Gastrocnemius medialis (tissue), 4 donors: ENCODE measurements at regions not wholly inside any gene's neighbourhood (a gene's known extent, or its start where the extent isn't known, plus 50 kb on each side); places are given as distances from the start of the nearest gene placed in this dataset.

Experiments used
- ATAC-seq, 2 donors: fragments of 150-250 bp; one replicate each; pipeline ENCODE4 v1.9.1; 2016
- DNase-seq, 2 donors: peaks; one replicate each; pipeline ENCODE4 v3.0.0-alpha.2; 2019
- H3K27ac ChIP-seq, 4 donors: fragments of 200-600 bp; sonication (generic); 1 replicate in 1 of 4; 2 replicates in 3 of 4; pipeline ENCODE4 v1.5.1; 2016 to 2018; ENCODE audit warnings: mild to moderate bottlenecking in 2 of 4, moderate library complexity in 1 of 4
- H3K27me3 ChIP-seq, 3 donors: fragments of 200-600 bp; sonication (generic) in 2 of 3; 1 replicate in 1 of 3; 2 replicates in 2 of 3; pipeline versions ENCODE4 v1.5.1 to v1.6.0; 2016 to 2019; ENCODE audit warnings: mild to moderate bottlenecking in 1 of 3, moderate library complexity in 1 of 3
- H3K36me3 ChIP-seq, 2 donors: fragments of 200-600 bp; sonication (generic) in 1 of 2; one replicate each; pipeline ENCODE4 v1.5.1; 2017 to 2018
- H3K4me1 ChIP-seq, 2 donors: fragments of 200-600 bp; sonication (generic) in 1 of 2; one replicate each; pipeline ENCODE4 v1.5.1; 2016 to 2017; ENCODE audit warnings: mild to moderate bottlenecking in 2 of 2
- H3K4me3 ChIP-seq, 4 donors: fragments of 200-600 bp; sonication (generic) in 3 of 4; 1 replicate in 1 of 4; 2 replicates in 3 of 4; pipeline ENCODE4 v1.5.1; 2016 to 2019; ENCODE audit warnings: mild to moderate bottlenecking in 2 of 4
- H3K9me3 ChIP-seq, 3 donors: fragments of 200-600 bp; sonication (generic) in 2 of 3; 1 replicate in 1 of 3; 2 replicates in 2 of 3; pipeline ENCODE4 v1.5.1; 2016 to 2019
- CTCF ChIP-seq, 5 experiments: fragments of 450-650 bp in 3 of 5; fragments of 200-600 bp in 2 of 5; sonication (generic) in 2 of 5; IDR thresholded peaks in 4 of 5; conservative IDR thresholded peaks in 1 of 5; 1 replicate in 4 of 5; 2 replicates in 1 of 5; pipeline ENCODE4 v1.5.1; 2016 to 2019; ENCODE audit warnings: antibody characterized with exemption in 5 of 5, mild to moderate bottlenecking in 3 of 5, moderate library complexity in 3 of 5
- POLR2A ChIP-seq, 2 donors: fragments of 450-650 bp; IDR thresholded peaks; one replicate each; pipeline ENCODE4 v1.6.1; 2017; ENCODE audit warnings: antibody characterized with exemption in 2 of 2, mild to moderate bottlenecking in 2 of 2, moderate library complexity in 2 of 2
- in situ Hi-C, 4 donors: fragments of 200-750 bp; cut with MboI; loops; one replicate each; pipeline versions ENCODE4 v1.15.0 to v1.8.0; 2017; ENCODE audit warnings: low sequenced_read_pairs in 4 of 4
- intact Hi-C: fragments of 100-400 bp; cut with DNase I; formaldehyde crosslinking; loops from one replicate; pipeline ENCODE4 v1.15.1; 2023; ENCODE audit warnings: low total_unique reads

GRCh38 chr10:109007514-109007913 is 915.8 kb downstream of the XPNPEP1 start:
- no peaks in the 10 kb centered on the region for H3K4me1 ChIP-seq

GRCh38 chr10:108990441-108990840 is 932.9 kb downstream of the XPNPEP1 start:
- intact Hi-C loops, result no loop called here
- ATAC-seq, result no peak
- DNase-seq, result no peak

More at GRCh38 chr10:109007514-109007913, 915.8 kb downstream of the XPNPEP1 start:
- DNase-seq (no peak), ATAC-seq (no peak)
- Histone ChIP-seq H3K36me3 (no peaks in the 10 kb centered on the region), H3K9me3 (no peaks in the 10 kb centered on the region), H3K27ac (no peak overlapping the region), H3K27me3 (no peaks in the 10 kb centered on the region), H3K4me3 (no peak overlapping the region)
- TF ChIP-seq CTCF (IDR thresholded peaks at IDR 0.05 in 4 of 5, conservative IDR thresholded peaks at IDR 0.05 in 1 of 5) (no peak), POLR2A (IDR thresholded peaks at IDR 0.05) (no peak)
- intact Hi-C loops, result no loop called here
- in situ Hi-C loops, result no loop called here

GRCh38 chr10:108989976-108990375 is 933.3 kb downstream of the XPNPEP1 start:
- H3K36me3 ChIP-seq, result no peaks in the 10 kb centered on the region
- no peak overlapping the region for H3K4me3 ChIP-seq
- no peaks in the 10 kb centered on the region for H3K27me3 ChIP-seq
- ATAC-seq (no peak), DNase-seq (no peak)
- H3K9me3 ChIP-seq, result no peaks in the 10 kb centered on the region
- H3K27ac ChIP-seq, result no peak overlapping the region
- H3K4me1 ChIP-seq, result no peaks in the 10 kb centered on the region
- TF ChIP-seq POLR2A (IDR thresholded peaks at IDR 0.05), result no peak
- TF ChIP-seq CTCF (IDR thresholded peaks at IDR 0.05 in 4 of 5, conservative IDR thresholded peaks at IDR 0.05 in 1 of 5), result no peak
- intact Hi-C loops (no loop called here), in situ Hi-C loops (no loop called here)

More at GRCh38 chr10:108990441-108990840, 932.9 kb downstream of the XPNPEP1 start:
- Histone ChIP-seq H3K36me3 (no peaks in the 10 kb centered on the region), H3K9me3 (no peaks in the 10 kb centered on the region), H3K4me3 (no peak overlapping the region), H3K27ac (no peak overlapping the region), H3K27me3 (no peaks in the 10 kb centered on the region), H3K4me1 (no peaks in the 10 kb centered on the region)
- in situ Hi-C loops, result no loop called here
- TF ChIP-seq POLR2A (IDR thresholded peaks at IDR 0.05) (no peak), CTCF (IDR thresholded peaks at IDR 0.05 in 4 of 5, conservative IDR thresholded peaks at IDR 0.05 in 1 of 5) (no peak)

- Histone ChIP-seq H3K4me1 (no peaks in the 10 kb centered on the region), H3K4me3 (no peak overlapping the region), H3K9me3 (no peaks in the 10 kb centered on the region), H3K36me3 (no peaks in the 10 kb centered on the region), H3K27ac (no peak overlapping the region), H3K27me3 (no peaks in the 10 kb centered on the region)
- ATAC-seq (no peak), DNase-seq (no peak)
- TF ChIP-seq POLR2A (IDR thresholded peaks at IDR 0.05), result no peak
- no peak for TF ChIP-seq CTCF (IDR thresholded peaks at IDR 0.05 in 4 of 5, conservative IDR thresholded peaks at IDR 0.05 in 1 of 5)
- intact Hi-C loops, result no loop called here
- in situ Hi-C loops, result no loop called here
Observed at GRCh38 chr10:108982159-108982558, 941.2 kb downstream of the XPNPEP1 start.

GRCh38 chr10:108980869-108981268 is 942.4 kb downstream of the XPNPEP1 start:
- H3K4me3 ChIP-seq, result no peak overlapping the region
- H3K27me3 ChIP-seq, result no peaks in the 10 kb centered on the region
- no peak for ATAC-seq
- H3K9me3 ChIP-seq, result no peaks in the 10 kb centered on the region
- TF ChIP-seq POLR2A (IDR thresholded peaks at IDR 0.05), result no peak
- TF ChIP-seq CTCF (IDR thresholded peaks at IDR 0.05 in 4 of 5, conservative IDR thresholded peaks at IDR 0.05 in 1 of 5), result no peak
- in situ Hi-C loops, result no loop called here
- no peaks in the 10 kb centered on the region for H3K36me3 ChIP-seq
- intact Hi-C loops, result no loop called here
- no peaks in the 10 kb centered on the region for H3K4me1 ChIP-seq
- no peak for DNase-seq
- no peak overlapping the region for H3K27ac ChIP-seq
